DOHH2 (cell line): ENCODE measurements at regions not wholly inside any gene's neighbourhood (a gene's known extent, or its start where the extent isn't known, plus 50 kb on each side); places are given as distances from the start of the nearest gene placed in this dataset.

Experiments
- CTCF ChIP-seq: fragments of 200-600 bp; sonication (generic); IDR thresholded peaks from one replicate; pipeline ENCODE4 v1.5.1; 2014; ENCODE audit warnings: antibody characterized with exemption, mild to moderate bottlenecking, low read depth, low read length; ENCODE audit not compliant: poor library complexity, severe bottlenecking
- EZH2phosphoT487 ChIP-seq: fragments of 200-600 bp; sonication (generic); IDR thresholded peaks from 2 replicates; pipeline ENCODE4 v1.6.1; 2017; ENCODE audit warnings: borderline replicate concordance, mild to moderate bottlenecking, antibody characterized with exemption, low read length, moderate library complexity, mixed read lengths

- TF ChIP-seq CTCF (peak; percentile 85), EZH2phosphoT487 (no peak)
Observed at GRCh38 chr15:94164202-94164807, 67.1 kb upstream of the MCTP2 start.
